ENCODE measurements at regions not wholly inside any gene's neighbourhood (a gene's known extent, or its start where the extent isn't known, plus 50 kb on each side); places are given as distances from the start of the nearest gene placed in this dataset.
"Not testable (repeated sequence)": the region's sequence is repeated elsewhere in the genome, so short reads cannot be mapped to it uniquely, and the experiment has no call there.

- Histone ChIP-seq H3K27me3 (ENCODE audit: low read length) (no peaks in the 10 kb centered on the region), H3K36me3 (ENCODE audit: low read length) (no peaks in the 10 kb centered on the region), H4K20me1 (ENCODE audit: low read depth, low read length) (no peaks in the 10 kb centered on the region), H2AFZ (ENCODE audit: low read depth, low read length, severe bottlenecking) (no peak overlapping the region), H3K79me2 (ENCODE audit: insufficient read depth, low read length) (no peaks in the 10 kb centered on the region), H3K9me2 (replicated peaks; ENCODE audit: insufficient read depth, low read length) (no peaks in the 10 kb centered on the region), H3K9me3 (ENCODE audit: insufficient read depth, low read length) (no peaks in the 10 kb centered on the region), H3K4me3 (ENCODE audit: insufficient read depth, low read length, poor library complexity, severe bottlenecking) (no peak overlapping the region), H3K27ac (ENCODE audit: low read depth, low read length) (no peak overlapping the region), H3F3A (ENCODE audit: insufficient read depth) (no peaks in the 10 kb centered on the region), H3K9ac (ENCODE audit: low read length) (no peak overlapping the region), H3K4me2 (ENCODE audit: low read depth, low read length, poor library complexity, severe bottlenecking) (no peak overlapping the region)
- no peak for TF ChIP-seq EZH2phosphoT487 (conservative IDR thresholded peaks at IDR 0.05; ENCODE audit: low read length)
- no peak for TF ChIP-seq CTCF (IDR thresholded peaks at IDR 0.05; ENCODE audit: insufficient read depth, low read length, poor library complexity, severe bottlenecking)
These were observed 61.8 kb upstream of the TIAM2 start for GRCh38 chr6:154933181-154933827.

GRCh38 chr6:154937306-154938220 lies 57.6 kb upstream of the TIAM2 start:
- H3F3A ChIP-seq (ENCODE audit: insufficient read depth), result no peaks in the 10 kb centered on the region
- no peak overlapping the region for H3K27ac ChIP-seq (ENCODE audit: low read depth, low read length)
- H3K27me3 ChIP-seq (ENCODE audit: low read length), result no peaks in the 10 kb centered on the region
- H2AFZ ChIP-seq (ENCODE audit: low read depth, low read length, severe bottlenecking), result no peak overlapping the region
- no peaks in the 10 kb centered on the region for H3K9me3 ChIP-seq (ENCODE audit: insufficient read depth, low read length)
- H3K4me2 ChIP-seq (ENCODE audit: low read depth, low read length, poor library complexity, severe bottlenecking), result no peak overlapping the region
- H3K4me3 ChIP-seq (ENCODE audit: insufficient read depth, low read length, poor library complexity, severe bottlenecking), result no peak overlapping the region
- no peaks in the 10 kb centered on the region for H3K36me3 ChIP-seq (ENCODE audit: low read length)
- no peaks in the 10 kb centered on the region for H4K20me1 ChIP-seq (ENCODE audit: low read depth, low read length)
- no peak overlapping the region for H3K9ac ChIP-seq (ENCODE audit: low read length)
- H3K79me2 ChIP-seq (ENCODE audit: insufficient read depth, low read length), result no peaks in the 10 kb centered on the region
- H3K9me2 ChIP-seq (replicated peaks; ENCODE audit: insufficient read depth, low read length), result no peaks in the 10 kb centered on the region
- TF ChIP-seq CTCF (IDR thresholded peaks at IDR 0.05; ENCODE audit: insufficient read depth, low read length, poor library complexity, severe bottlenecking) (no peak), EZH2phosphoT487 (conservative IDR thresholded peaks at IDR 0.05; ENCODE audit: low read length) (no peak)

- Histone ChIP-seq H3K4me3 (ENCODE audit: insufficient read depth, low read length, poor library complexity, severe bottlenecking) (no peak overlapping the region), H4K20me1 (ENCODE audit: low read depth, low read length) (no peaks in the 10 kb centered on the region), H3K36me3 (ENCODE audit: low read length) (no peaks in the 10 kb centered on the region), H3F3A (ENCODE audit: insufficient read depth) (no peaks in the 10 kb centered on the region), H3K79me2 (ENCODE audit: insufficient read depth, low read length) (no peaks in the 10 kb centered on the region), H3K9me2 (replicated peaks; ENCODE audit: insufficient read depth, low read length) (no peaks in the 10 kb centered on the region), H3K9ac (ENCODE audit: low read length) (no peak overlapping the region), H3K4me2 (ENCODE audit: low read depth, low read length, poor library complexity, severe bottlenecking) (no peak overlapping the region), H2AFZ (ENCODE audit: low read depth, low read length, severe bottlenecking) (no peak overlapping the region), H3K27me3 (ENCODE audit: low read length) (no peaks in the 10 kb centered on the region), H3K9me3 (ENCODE audit: insufficient read depth, low read length) (no peaks in the 10 kb centered on the region), H3K27ac (ENCODE audit: low read depth, low read length) (no peak overlapping the region)
- no peak for TF ChIP-seq CTCF (IDR thresholded peaks at IDR 0.05; ENCODE audit: insufficient read depth, low read length, poor library complexity, severe bottlenecking)
These were observed 56.9 kb upstream of the TIAM2 start for GRCh38 chr6:154938221-154938580.

GRCh38 chr6:154938727-154939285 lies 56.3 kb upstream of the TIAM2 start:
- H3K9me3 ChIP-seq (ENCODE audit: insufficient read depth, low read length); H3K9me2 ChIP-seq (replicated peaks; ENCODE audit: insufficient read depth, low read length); H3K4me3 ChIP-seq (ENCODE audit: insufficient read depth, low read length, poor library complexity, severe bottlenecking): not testable (repeated sequence)

More at GRCh38 chr6:154938727-154939285, 56.3 kb upstream of the TIAM2 start:
- H4K20me1 ChIP-seq (ENCODE audit: low read depth, low read length); H3K4me2 ChIP-seq (ENCODE audit: low read depth, low read length, poor library complexity, severe bottlenecking); H2AFZ ChIP-seq (ENCODE audit: low read depth, low read length, severe bottlenecking); H3K36me3 ChIP-seq (ENCODE audit: low read length); H3K79me2 ChIP-seq (ENCODE audit: insufficient read depth, low read length); H3K9ac ChIP-seq (ENCODE audit: low read length); H3K27ac ChIP-seq (ENCODE audit: low read depth, low read length); H3K27me3 ChIP-seq (ENCODE audit: low read length); H3F3A ChIP-seq (ENCODE audit: insufficient read depth): not testable (repeated sequence)
